ENCODE measurements at regions not wholly inside any gene's neighbourhood (a gene's known extent, or its start where the extent isn't known, plus 50 kb on each side); places are given as distances from the start of the nearest gene placed in this dataset.

- H3K27ac ChIP-seq (ENCODE audit: low read depth, low read length) = no peak overlapping the region
- H3K4me1 ChIP-seq (ENCODE audit: insufficient read depth, low read length) = no peaks in the 10 kb centered on the region
- Mint-ChIP-seq H3K9me3 (peaks cover 0 to 9% (median 0%) of the 10 kb centered on the region in 5 donors), H3K36me3 (no peaks in the 10 kb centered on the region), H3K27ac (no peak overlapping the region), H3K4me1 (no peaks in the 10 kb centered on the region), H3K27me3 (no peaks in the 10 kb centered on the region), H3K4me3 (no peak overlapping the region)
- no peaks in the 10 kb centered on the region for H3K9me3 ChIP-seq (ENCODE audit: low read length)
- ChIA-PET POLR2A (no interaction called here), CTCF (no interaction called here)
- H3K4me3 ChIP-seq (ENCODE audit: low read length) = no peak overlapping the region
- H3K36me3 ChIP-seq (ENCODE audit: insufficient read depth, low read length) = no peaks in the 10 kb centered on the region
- H3K27me3 ChIP-seq (ENCODE audit: insufficient read depth, low read length, poor library complexity, severe bottlenecking) = no peaks in the 10 kb centered on the region
- no peak for DNase-seq
Observed at GRCh38 chr9:16314476-16314875, 556.0 kb downstream of the BNC2 start.

DNA sequence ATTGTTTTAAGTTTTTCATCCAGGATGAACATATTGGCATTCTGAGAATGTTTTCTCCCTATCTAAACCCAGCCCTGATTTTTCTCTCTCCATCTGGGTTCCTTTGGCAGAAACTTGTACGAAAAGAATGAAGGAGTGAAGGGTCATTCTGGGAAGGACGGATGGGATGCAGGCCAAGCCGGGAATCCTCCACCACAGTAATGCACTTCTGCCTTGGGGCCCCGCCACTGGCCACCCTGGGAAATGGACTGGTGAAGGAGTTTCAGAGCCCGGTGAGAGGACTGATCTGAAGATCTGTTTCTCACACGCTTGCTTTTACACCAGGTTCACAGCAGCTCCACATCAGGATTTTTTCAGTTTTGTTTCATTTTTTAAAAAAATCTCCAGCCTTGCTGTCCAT, 554.8 kb downstream of the BNC2 start:
- no peaks in the 10 kb centered on the region for H3K27me3 Mint-ChIP-seq
- no peak overlapping the region for H3K4me3 Mint-ChIP-seq
- H3K36me3 Mint-ChIP-seq = no peaks in the 10 kb centered on the region
- Histone ChIP-seq H3K4me3 (ENCODE audit: low read length) (no peak overlapping the region), H3K27ac (ENCODE audit: low read depth, low read length) (no peak overlapping the region), H3K4me1 (ENCODE audit: insufficient read depth, low read length) (no peaks in the 10 kb centered on the region), H3K36me3 (ENCODE audit: insufficient read depth, low read length) (no peaks in the 10 kb centered on the region), H3K27me3 (ENCODE audit: insufficient read depth, low read length, poor library complexity, severe bottlenecking) (no peaks in the 10 kb centered on the region), H3K9me3 (ENCODE audit: low read length) (no peaks in the 10 kb centered on the region)
- ChIA-PET POLR2A (no interaction called here), CTCF (no interaction called here)
- H3K27ac Mint-ChIP-seq = no peak overlapping the region
- H3K4me1 Mint-ChIP-seq = no peaks in the 10 kb centered on the region
- peaks cover 0 to 9% (median 0%) of the 10 kb centered on the region in 5 donors for H3K9me3 Mint-ChIP-seq
- DNase-seq = no peak

- Mint-ChIP-seq H3K9me3 (peaks cover 0 to 8% (median 0%) of the 10 kb centered on the region in 5 donors), H3K4me3 (no peak overlapping the region), H3K4me1 (no peaks in the 10 kb centered on the region), H3K36me3 (no peaks in the 10 kb centered on the region), H3K27me3 (no peaks in the 10 kb centered on the region), H3K27ac (no peak overlapping the region)
- Histone ChIP-seq H3K36me3 (ENCODE audit: insufficient read depth, low read length) (no peaks in the 10 kb centered on the region), H3K27ac (ENCODE audit: low read depth, low read length) (no peak overlapping the region), H3K4me1 (ENCODE audit: insufficient read depth, low read length) (no peaks in the 10 kb centered on the region), H3K9me3 (ENCODE audit: low read length) (no peaks in the 10 kb centered on the region), H3K4me3 (ENCODE audit: low read length) (no peak overlapping the region), H3K27me3 (ENCODE audit: insufficient read depth, low read length, poor library complexity, severe bottlenecking) (no peaks in the 10 kb centered on the region)
- DNase-seq = no peak
- POLR2A ChIA-PET = no interaction called here
- CTCF ChIA-PET = no interaction called here
Observed at GRCh38 chr9:16316456-16316855, 554.0 kb downstream of the BNC2 start.

DNA sequence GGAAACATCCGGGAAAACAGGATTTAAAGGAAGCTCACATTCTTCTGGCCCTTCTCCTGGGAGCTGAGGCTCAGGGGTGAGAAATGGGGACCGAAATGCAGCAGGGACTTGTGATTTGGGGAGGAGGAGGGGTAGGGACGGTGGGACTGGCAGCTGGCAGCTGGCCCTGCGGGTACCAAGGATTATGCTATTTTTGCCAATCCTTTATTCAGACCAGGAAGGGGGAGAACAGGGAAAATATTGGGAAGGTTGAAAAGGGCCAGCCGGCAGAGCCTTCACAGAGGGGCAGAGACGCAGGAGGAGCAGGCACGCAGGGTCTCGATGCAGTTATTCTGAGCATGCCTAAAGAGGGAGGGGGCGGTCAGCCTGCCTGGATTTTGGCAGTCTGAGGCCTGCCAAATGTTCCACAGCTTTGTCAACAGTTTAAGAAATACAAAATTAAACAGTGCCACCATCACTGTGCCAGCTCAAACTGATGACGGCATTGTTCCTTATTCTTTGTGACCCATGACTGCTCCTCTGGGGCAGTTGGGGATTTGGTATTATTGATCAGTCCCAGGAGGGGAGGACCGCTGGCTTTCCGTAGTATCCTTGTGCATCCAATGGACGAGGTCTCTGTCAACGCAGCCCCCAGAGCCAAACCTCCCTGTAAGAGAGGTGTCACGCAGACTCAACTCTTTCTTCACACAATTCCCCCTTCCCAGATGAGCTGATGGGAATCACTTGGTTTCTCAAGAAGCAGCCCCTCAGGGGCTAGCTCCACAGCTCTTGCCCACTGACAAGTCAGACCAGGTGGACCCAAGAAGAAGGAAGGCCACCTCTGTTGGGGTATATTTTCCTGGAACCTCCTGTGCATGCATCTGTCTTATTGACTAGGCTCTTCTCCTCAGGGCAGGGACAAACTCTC, 553.3 kb downstream of the BNC2 start:
- ChIA-PET CTCF (no interaction called here), POLR2A (no interaction called here)
- no peak overlapping the region for H3K4me3 ChIP-seq (ENCODE audit: low read length)
- Mint-ChIP-seq H3K27me3 (no peaks in the 10 kb centered on the region), H3K36me3 (no peaks in the 10 kb centered on the region), H3K9me3 (peaks cover 0 to 8% (median 0%) of the 10 kb centered on the region in 5 donors), H3K27ac (peak overlapping the region in 1 of 8 donors; percentile 43), H3K4me1 (no peaks in the 10 kb centered on the region), H3K4me3 (no peak overlapping the region)
- no peak overlapping the region for H3K27ac ChIP-seq (ENCODE audit: low read depth, low read length)
- H3K27me3 ChIP-seq (ENCODE audit: insufficient read depth, low read length, poor library complexity, severe bottlenecking) = no peaks in the 10 kb centered on the region
- no peak for DNase-seq
- H3K36me3 ChIP-seq (ENCODE audit: insufficient read depth, low read length) = no peaks in the 10 kb centered on the region
- no peaks in the 10 kb centered on the region for H3K4me1 ChIP-seq (ENCODE audit: insufficient read depth, low read length)
- no peaks in the 10 kb centered on the region for H3K9me3 ChIP-seq (ENCODE audit: low read length)

DNA sequence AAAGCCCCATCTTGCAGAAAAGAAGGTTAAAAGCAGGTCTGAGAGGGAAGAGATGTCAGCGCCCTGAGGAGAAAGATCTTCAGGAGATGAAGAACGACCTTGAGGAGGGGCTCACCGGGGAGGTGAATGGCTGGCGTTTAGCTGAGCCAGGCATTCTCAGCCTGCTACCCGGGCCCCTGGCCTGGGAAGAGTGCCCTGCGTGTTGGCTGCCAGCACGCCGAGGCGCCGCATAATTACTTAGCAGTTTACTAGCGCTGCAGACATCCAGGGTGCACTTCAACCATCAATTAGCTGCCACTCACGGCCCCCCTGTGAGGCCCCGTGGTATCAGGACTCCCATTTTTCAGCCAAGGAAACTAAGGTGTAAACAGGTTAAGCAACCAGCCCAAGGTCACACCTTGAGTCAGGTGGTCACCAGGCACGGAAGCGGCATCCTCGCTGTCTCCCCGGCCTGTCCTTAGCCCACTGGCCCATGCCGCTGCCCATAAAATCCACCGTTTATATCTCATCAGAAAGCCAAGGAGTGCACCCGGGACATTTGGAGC, 551.9 kb downstream of the BNC2 start:
- Histone ChIP-seq H3K4me3 (ENCODE audit: low read length) (no peak overlapping the region), H3K36me3 (ENCODE audit: insufficient read depth, low read length) (no peaks in the 10 kb centered on the region), H3K27me3 (ENCODE audit: insufficient read depth, low read length, poor library complexity, severe bottlenecking) (no peaks in the 10 kb centered on the region), H3K9me3 (ENCODE audit: low read length) (no peaks in the 10 kb centered on the region), H3K4me1 (ENCODE audit: insufficient read depth, low read length) (no peaks in the 10 kb centered on the region), H3K27ac (ENCODE audit: low read depth, low read length) (no peak overlapping the region)
- no peak overlapping the region for H3K27ac Mint-ChIP-seq
- H3K9me3 Mint-ChIP-seq = peaks cover 0 to 8% (median 0%) of the 10 kb centered on the region in 5 donors
- H3K4me1 Mint-ChIP-seq = no peaks in the 10 kb centered on the region
- POLR2A ChIA-PET = no interaction called here
- no peak overlapping the region for H3K4me3 Mint-ChIP-seq
- H3K36me3 Mint-ChIP-seq = no peaks in the 10 kb centered on the region
- CTCF ChIA-PET = no interaction called here
- DNase-seq = no peak
- H3K27me3 Mint-ChIP-seq = no peaks in the 10 kb centered on the region

DNA sequence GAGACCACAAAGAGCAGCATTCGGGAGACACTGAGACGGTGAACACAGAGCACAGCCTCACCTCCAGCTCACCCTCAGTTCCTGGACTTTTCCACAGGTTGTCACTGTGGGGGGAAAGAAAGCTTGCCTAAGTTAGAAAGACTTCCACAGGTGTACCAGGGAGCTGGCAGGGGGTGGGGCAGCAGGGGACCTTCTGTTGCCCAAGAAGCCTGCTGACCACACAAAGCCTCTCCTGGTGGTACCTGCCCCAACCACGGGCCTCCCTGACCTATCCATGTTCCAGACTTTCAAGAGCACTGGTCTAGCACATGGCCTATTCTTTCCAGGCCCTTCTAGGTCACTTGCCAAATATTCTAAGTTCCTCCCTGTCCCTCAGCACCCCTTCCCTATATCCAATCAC, 550.8 kb downstream of the BNC2 start:
- Mint-ChIP-seq H3K4me3 (no peak overlapping the region), H3K27me3 (no peaks in the 10 kb centered on the region), H3K9me3 (peaks cover 0 to 8% (median 0%) of the 10 kb centered on the region in 5 donors), H3K4me1 (no peaks in the 10 kb centered on the region), H3K27ac (no peak overlapping the region), H3K36me3 (no peaks in the 10 kb centered on the region)
- Histone ChIP-seq H3K27me3 (ENCODE audit: insufficient read depth, low read length, poor library complexity, severe bottlenecking) (no peaks in the 10 kb centered on the region), H3K4me3 (ENCODE audit: low read length) (no peak overlapping the region), H3K4me1 (ENCODE audit: insufficient read depth, low read length) (no peaks in the 10 kb centered on the region), H3K27ac (ENCODE audit: low read depth, low read length) (no peak overlapping the region), H3K9me3 (ENCODE audit: low read length) (no peaks in the 10 kb centered on the region), H3K36me3 (ENCODE audit: insufficient read depth, low read length) (no peaks in the 10 kb centered on the region)
- DNase-seq = no peak
- ChIA-PET POLR2A (no interaction called here), CTCF (no interaction called here)

DNA sequence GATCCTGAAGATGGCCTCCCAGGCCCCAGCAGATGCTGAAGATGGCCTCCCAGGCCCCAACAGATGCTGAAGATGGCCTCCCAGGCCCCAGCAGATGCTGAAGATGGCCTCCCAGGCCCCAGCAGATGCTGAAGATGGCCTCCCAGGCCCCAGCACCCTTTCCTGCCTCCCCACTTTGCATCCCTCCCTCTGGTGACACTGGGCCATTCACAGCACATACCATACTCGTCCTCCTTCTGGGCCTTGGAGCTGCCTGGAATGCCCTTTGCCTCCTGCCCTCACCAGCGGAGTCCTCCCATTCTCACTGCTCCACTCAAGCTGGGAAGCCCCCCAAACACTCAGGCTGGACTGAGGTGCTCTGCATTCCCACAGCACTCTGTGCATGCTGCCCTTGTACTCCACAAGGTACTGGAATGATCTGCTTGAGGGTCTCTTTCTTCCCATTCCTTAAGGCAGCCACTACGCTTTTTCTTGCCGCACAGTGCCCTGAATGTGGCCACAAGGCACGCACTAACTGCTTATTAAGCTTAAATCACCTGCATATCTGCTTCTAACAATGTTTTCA, 550.0 kb downstream of the BNC2 start:
- no peaks in the 10 kb centered on the region for H3K27me3 ChIP-seq (ENCODE audit: insufficient read depth, low read length, poor library complexity, severe bottlenecking)
- Mint-ChIP-seq H3K4me3 (no peak overlapping the region), H3K36me3 (no peaks in the 10 kb centered on the region), H3K27ac (no peak overlapping the region), H3K27me3 (no peaks in the 10 kb centered on the region), H3K4me1 (no peaks in the 10 kb centered on the region), H3K9me3 (peaks cover 0 to 8% (median 0%) of the 10 kb centered on the region in 5 donors)
- ChIA-PET POLR2A (no interaction called here), CTCF (no interaction called here)
- no peak overlapping the region for H3K4me3 ChIP-seq (ENCODE audit: low read length)
- H3K4me1 ChIP-seq (ENCODE audit: insufficient read depth, low read length) = no peaks in the 10 kb centered on the region
- no peaks in the 10 kb centered on the region for H3K9me3 ChIP-seq (ENCODE audit: low read length)
- H3K36me3 ChIP-seq (ENCODE audit: insufficient read depth, low read length) = no peaks in the 10 kb centered on the region
- no peak overlapping the region for H3K27ac ChIP-seq (ENCODE audit: low read depth, low read length)
- no peak for DNase-seq

GRCh38 chr9:16321461-16322119, 548.9 kb downstream of the BNC2 start:
- Histone ChIP-seq H3K4me3 (ENCODE audit: low read length) (no peak overlapping the region), H3K27ac (ENCODE audit: low read depth, low read length) (no peak overlapping the region), H3K36me3 (ENCODE audit: insufficient read depth, low read length) (no peaks in the 10 kb centered on the region), H3K4me1 (ENCODE audit: insufficient read depth, low read length) (no peaks in the 10 kb centered on the region), H3K27me3 (ENCODE audit: insufficient read depth, low read length, poor library complexity, severe bottlenecking) (no peaks in the 10 kb centered on the region), H3K9me3 (ENCODE audit: low read length) (no peaks in the 10 kb centered on the region)
- no peak overlapping the region for H3K4me3 Mint-ChIP-seq
- ChIA-PET CTCF (no interaction called here), POLR2A (no interaction called here)
- H3K36me3 Mint-ChIP-seq = no peaks in the 10 kb centered on the region
- no peak for DNase-seq
- H3K27ac Mint-ChIP-seq = no peak overlapping the region
- H3K9me3 Mint-ChIP-seq = peaks cover 0 to 8% (median 1%) of the 10 kb centered on the region in 5 donors
- H3K4me1 Mint-ChIP-seq = no peaks in the 10 kb centered on the region
- H3K27me3 Mint-ChIP-seq = no peaks in the 10 kb centered on the region

All from CD8-positive, alpha-beta memory T cell (primary cell).